Progenitor cell of endocrine pancreas (in vitro differentiated cells): ENCODE measurements at regions not wholly inside any gene's neighbourhood (a gene's known extent, or its start where the extent isn't known, plus 50 kb on each side); places are given as distances from the start of the nearest gene placed in this dataset.

Experiments used
- DNase-seq: peaks from one replicate; pipeline ENCODE4 v3.0.0; 2021; ENCODE audit warnings: low spot score; ENCODE audit not compliant: unreplicated experiment
- H3K27ac Mint-ChIP-seq: 2 replicates; pipeline ENCODE4 v1.8.0; 2021; ENCODE audit warnings: mild to moderate bottlenecking, moderate library complexity, mixed read lengths
- H3K27me3 Mint-ChIP-seq: 2 replicates; pipeline ENCODE4 v1.8.0; 2021; ENCODE audit warnings: mixed read lengths
- H3K36me3 Mint-ChIP-seq: 2 replicates; pipeline ENCODE4 v1.8.0; 2022; ENCODE audit warnings: mixed read lengths; ENCODE audit not compliant: insufficient read depth
- H3K4me1 Mint-ChIP-seq: 2 replicates; pipeline ENCODE4 v1.8.0; 2021; ENCODE audit warnings: low read depth, mixed read lengths
- H3K4me3 Mint-ChIP-seq: 2 replicates; pipeline ENCODE4 v1.8.0; 2021; ENCODE audit warnings: low read depth, mild to moderate bottlenecking, moderate library complexity, mixed read lengths
- H3K9me3 Mint-ChIP-seq: 2 replicates; pipeline ENCODE4 v1.8.0; 2021; ENCODE audit warnings: low read depth, mixed read lengths
- TF ChIP-seq, protein P1 (sequence below): fragments of 200-600 bp; sonication (generic); IDR thresholded peaks from one replicate; pipeline ENCODE4 v1.5.0; 2021; ENCODE audit warnings: antibody characterized with exemption, mild to moderate bottlenecking; ENCODE audit not compliant: unreplicated experiment

DNA sequence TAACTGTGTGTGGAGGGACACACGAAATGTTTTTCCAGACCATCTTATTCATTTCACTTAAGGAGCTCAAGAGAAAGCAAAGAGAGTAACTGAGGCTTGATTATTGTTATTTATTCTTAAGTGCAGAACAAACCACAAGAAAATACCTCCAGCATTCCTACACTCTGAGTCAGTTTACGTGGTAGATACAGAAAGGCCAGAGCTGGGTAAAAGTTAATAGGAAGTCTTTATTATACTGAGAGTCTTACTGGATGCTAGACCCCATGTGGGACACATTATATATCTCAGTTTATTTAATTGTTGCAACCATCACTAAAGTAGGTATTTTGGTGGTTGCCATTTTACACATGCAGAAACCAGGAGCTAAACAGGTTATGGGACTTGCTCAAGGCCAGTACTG is 261.4 kb upstream of the POU2AF2 start:
- Mint-ChIP-seq H3K27ac (no peak overlapping the region), H3K9me3 (peaks cover 5% of the 10 kb centered on the region), H3K36me3 (no peaks in the 10 kb centered on the region), H3K4me1 (no peaks in the 10 kb centered on the region), H3K4me3 (no peak overlapping the region), H3K27me3 (peaks cover 5% of the 10 kb centered on the region)
- no peak for DNase-seq
- TF ChIP-seq, protein P1, sequence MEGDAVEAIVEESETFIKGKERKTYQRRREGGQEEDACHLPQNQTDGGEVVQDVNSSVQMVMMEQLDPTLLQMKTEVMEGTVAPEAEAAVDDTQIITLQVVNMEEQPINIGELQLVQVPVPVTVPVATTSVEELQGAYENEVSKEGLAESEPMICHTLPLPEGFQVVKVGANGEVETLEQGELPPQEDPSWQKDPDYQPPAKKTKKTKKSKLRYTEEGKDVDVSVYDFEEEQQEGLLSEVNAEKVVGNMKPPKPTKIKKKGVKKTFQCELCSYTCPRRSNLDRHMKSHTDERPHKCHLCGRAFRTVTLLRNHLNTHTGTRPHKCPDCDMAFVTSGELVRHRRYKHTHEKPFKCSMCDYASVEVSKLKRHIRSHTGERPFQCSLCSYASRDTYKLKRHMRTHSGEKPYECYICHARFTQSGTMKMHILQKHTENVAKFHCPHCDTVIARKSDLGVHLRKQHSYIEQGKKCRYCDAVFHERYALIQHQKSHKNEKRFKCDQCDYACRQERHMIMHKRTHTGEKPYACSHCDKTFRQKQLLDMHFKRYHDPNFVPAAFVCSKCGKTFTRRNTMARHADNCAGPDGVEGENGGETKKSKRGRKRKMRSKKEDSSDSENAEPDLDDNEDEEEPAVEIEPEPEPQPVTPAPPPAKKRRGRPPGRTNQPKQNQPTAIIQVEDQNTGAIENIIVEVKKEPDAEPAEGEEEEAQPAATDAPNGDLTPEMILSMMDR = no peak

DNA sequence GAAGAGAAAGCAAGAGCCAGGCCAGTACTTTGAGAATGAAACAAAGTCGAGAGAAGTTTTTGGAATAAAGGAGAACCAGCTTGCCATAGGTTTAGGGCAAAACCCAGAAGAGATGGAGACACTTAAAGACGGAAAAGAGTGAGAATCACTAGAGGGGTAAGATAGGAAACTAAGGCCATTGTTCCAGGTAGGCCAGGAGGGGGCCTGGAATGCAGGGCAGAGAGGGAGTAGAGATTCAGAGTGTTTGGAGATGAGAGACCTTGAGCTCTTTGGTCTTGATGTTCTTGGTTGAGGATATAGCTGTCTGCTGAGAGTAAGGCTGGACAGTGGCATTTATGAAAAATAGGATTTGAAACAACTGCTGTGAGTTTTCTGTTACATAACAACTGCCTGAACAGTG is 263.3 kb upstream of the POU2AF2 start:
- TF ChIP-seq, protein P1 = no peak
- Mint-ChIP-seq H3K4me1 (no peaks in the 10 kb centered on the region), H3K4me3 (no peak overlapping the region), H3K27me3 (peaks cover 4% of the 10 kb centered on the region), H3K36me3 (no peaks in the 10 kb centered on the region), H3K9me3 (peaks cover 5% of the 10 kb centered on the region), H3K27ac (no peak overlapping the region)
- DNase-seq = no peak

DNA sequence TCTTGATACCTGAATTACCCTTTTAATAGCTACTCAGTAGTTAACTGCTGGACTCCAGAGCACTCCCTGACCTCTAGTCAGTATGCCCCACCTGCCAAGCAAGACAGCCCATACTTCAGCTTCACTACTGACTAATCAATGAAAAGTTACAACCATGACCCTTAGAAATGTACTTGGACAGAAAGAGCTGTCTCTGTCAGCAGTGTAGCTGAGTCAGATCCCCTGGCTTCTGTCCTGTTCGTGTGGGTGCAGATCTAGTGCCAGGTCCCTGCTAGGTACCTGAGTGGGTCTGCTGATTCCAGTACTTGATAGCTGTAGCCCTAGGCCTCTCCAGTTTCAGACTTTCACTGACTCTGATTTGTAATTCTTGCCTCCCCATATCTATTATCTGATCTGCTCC is 265.8 kb upstream of the POU2AF2 start:
- no peak overlapping the region for H3K27ac Mint-ChIP-seq
- H3K36me3 Mint-ChIP-seq = no peaks in the 10 kb centered on the region
- TF ChIP-seq, protein P1 = no peak
- no peak for DNase-seq
- H3K9me3 Mint-ChIP-seq = peaks cover 8% of the 10 kb centered on the region
- H3K4me1 Mint-ChIP-seq = no peaks in the 10 kb centered on the region
- no peak overlapping the region for H3K4me3 Mint-ChIP-seq
- H3K27me3 Mint-ChIP-seq = no peaks in the 10 kb centered on the region

DNA sequence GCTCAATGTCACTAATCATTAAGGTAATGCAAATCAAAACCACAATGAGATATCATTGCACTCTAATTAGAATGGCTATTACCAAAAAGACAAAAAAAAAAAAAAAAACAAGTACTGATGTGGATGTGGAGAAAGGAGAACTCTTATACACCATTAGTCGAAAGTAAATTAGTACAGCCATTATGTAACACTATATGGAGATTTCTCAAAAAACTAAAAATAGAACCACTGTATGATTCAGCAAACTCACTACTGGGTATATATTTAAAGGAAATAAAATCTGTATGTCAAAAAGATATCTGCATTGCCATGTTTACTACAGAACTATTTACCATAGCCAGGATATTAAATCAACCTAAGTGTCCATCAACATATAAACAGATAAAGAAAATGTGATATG is 265.4 kb upstream of the ARHGAP20 start:
- no peak overlapping the region for H3K27ac Mint-ChIP-seq
- H3K27me3 Mint-ChIP-seq = no peaks in the 10 kb centered on the region
- peaks cover 8% of the 10 kb centered on the region for H3K9me3 Mint-ChIP-seq

DNA sequence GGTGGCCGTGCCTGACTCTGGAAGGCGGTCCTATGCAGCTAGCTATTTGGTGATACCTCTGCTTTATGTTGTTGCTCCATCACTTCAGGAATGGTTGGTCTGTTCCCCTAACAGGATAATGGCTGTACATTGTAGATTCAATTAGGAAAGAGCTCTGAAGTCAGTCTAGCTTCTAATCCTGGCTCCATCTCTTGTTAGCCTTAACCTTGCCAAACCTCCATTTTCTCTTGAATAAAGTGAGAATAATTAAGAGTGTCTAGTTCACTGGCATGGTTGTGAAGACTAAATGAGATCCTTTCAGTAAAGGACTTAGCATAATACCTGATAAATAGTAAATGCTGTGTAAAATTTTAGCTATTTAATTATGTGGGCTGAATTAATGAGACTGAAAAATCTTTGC is 262.5 kb upstream of the ARHGAP20 start:
- Mint-ChIP-seq H3K27ac (no peak overlapping the region), H3K4me3 (no peak overlapping the region), H3K36me3 (no peaks in the 10 kb centered on the region), H3K27me3 (no peaks in the 10 kb centered on the region), H3K4me1 (no peaks in the 10 kb centered on the region), H3K9me3 (peaks cover 8% of the 10 kb centered on the region)
- TF ChIP-seq, protein P1 = no peak
- DNase-seq = no peak

More for the DNA sequence above, 265.4 kb upstream of the ARHGAP20 start:
- Mint-ChIP-seq H3K4me1 (no peaks in the 10 kb centered on the region), H3K36me3 (no peaks in the 10 kb centered on the region), H3K4me3 (no peak overlapping the region)
- DNase-seq = no peak
- TF ChIP-seq, protein P1 = no peak
